ENCODE measurements at regions not wholly inside any gene's neighbourhood (a gene's known extent, or its start where the extent isn't known, plus 50 kb on each side); places are given as distances from the start of the nearest gene placed in this dataset.
A peak's percentile ranks its signal among the peaks of the same experiment; 100 is the strongest.

GRCh38 chr1:94315552-94316116 is 78.2 kb upstream of the ARHGAP29 start:
- WGBS, result 93% methylated on average over 1 of the region's 1 CpG

GRCh38 chr1:94314222-94314858 is 77.0 kb upstream of the ARHGAP29 start:
- intact Hi-C loops (cut with DNase I), result no loop called here
- no peak overlapping the region for H3K4me3 ChIP-seq
- no peaks in the 10 kb centered on the region for H3K27me3 ChIP-seq
- H3K27ac ChIP-seq (replicated peaks in 1 of 4), result no peak overlapping the region
- no peaks in the 10 kb centered on the region for H3K9me3 ChIP-seq
- no peaks in the 10 kb centered on the region for H3K36me3 ChIP-seq
- peak; percentile 77 for DNase-seq (ENCODE audit: extremely low spot score)
- 95% methylated on average over 2 of the region's 2 CpGs for WGBS
- H3K4me1 ChIP-seq, result no peaks in the 10 kb centered on the region
- TF ChIP-seq CTCF (IDR thresholded peaks at IDR 0.05) (no peak), POLR2A (IDR thresholded peaks at IDR 0.05; ENCODE audit: low read depth) (no peak), EP300 (IDR thresholded peaks at IDR 0.05) (no peak), POLR2AphosphoS5 (IDR thresholded peaks at IDR 0.05) (no peak)

More at GRCh38 chr1:94315552-94316116, 78.2 kb upstream of the ARHGAP29 start:
- intact Hi-C loops (cut with DNase I), result no loop called here
- Histone ChIP-seq H3K36me3 (no peaks in the 10 kb centered on the region), H3K4me1 (peaks cover 0 to 4% (median 0%) of the 10 kb centered on the region in 4 donors), H3K27me3 (no peaks in the 10 kb centered on the region), H3K4me3 (no peak overlapping the region), H3K9me3 (no peaks in the 10 kb centered on the region), H3K27ac (replicated peaks in 1 of 4) (no peak overlapping the region)
- no peak for DNase-seq (ENCODE audit: extremely low spot score)
- TF ChIP-seq CTCF (IDR thresholded peaks at IDR 0.05) (no peak), EP300 (IDR thresholded peaks at IDR 0.05) (no peak), POLR2AphosphoS5 (IDR thresholded peaks at IDR 0.05) (no peak), POLR2A (IDR thresholded peaks at IDR 0.05; ENCODE audit: low read depth) (no peak)

- intact Hi-C loops (cut with DNase I), result no loop called here
- no peaks in the 10 kb centered on the region for H3K4me1 ChIP-seq
- 72% methylated on average over 3 of the region's 3 CpGs for WGBS
- H3K27me3 ChIP-seq, result no peaks in the 10 kb centered on the region
- H3K4me3 ChIP-seq, result no peak overlapping the region
- H3K36me3 ChIP-seq, result no peaks in the 10 kb centered on the region
- TF ChIP-seq POLR2AphosphoS5 (IDR thresholded peaks at IDR 0.05) (no peak), POLR2A (IDR thresholded peaks at IDR 0.05; ENCODE audit: low read depth) (no peak), CTCF (IDR thresholded peaks at IDR 0.05) (no peak), EP300 (IDR thresholded peaks at IDR 0.05) (no peak)
- DNase-seq (ENCODE audit: extremely low spot score), result no peak
- H3K9me3 ChIP-seq, result no peaks in the 10 kb centered on the region
- H3K27ac ChIP-seq (replicated peaks in 1 of 4), result no peak overlapping the region
Measured at GRCh38 chr1:94310570-94311270, 73.3 kb upstream of the ARHGAP29 start.

GRCh38 chr1:94309829-94310569 is 72.6 kb upstream of the ARHGAP29 start:
- TF ChIP-seq POLR2AphosphoS5 (IDR thresholded peaks at IDR 0.05) (no peak), POLR2A (IDR thresholded peaks at IDR 0.05; ENCODE audit: low read depth) (no peak), EP300 (IDR thresholded peaks at IDR 0.05) (no peak), CTCF (IDR thresholded peaks at IDR 0.05) (no peak)
- 84% methylated on average over 9 of the region's 9 CpGs for WGBS
- Histone ChIP-seq H3K27ac (replicated peaks in 1 of 4) (no peak overlapping the region), H3K27me3 (no peaks in the 10 kb centered on the region), H3K4me3 (no peak overlapping the region), H3K36me3 (no peaks in the 10 kb centered on the region), H3K9me3 (no peaks in the 10 kb centered on the region), H3K4me1 (no peaks in the 10 kb centered on the region)
- DNase-seq (ENCODE audit: extremely low spot score), result no peak
- intact Hi-C loops (cut with DNase I), result no loop called here

Measured in esophagus muscularis mucosa (tissue), 4 donors.